ENCODE measurements at regions not wholly inside any gene's neighbourhood (a gene's known extent, or its start where the extent isn't known, plus 50 kb on each side); places are given as distances from the start of the nearest gene placed in this dataset.

DNA sequence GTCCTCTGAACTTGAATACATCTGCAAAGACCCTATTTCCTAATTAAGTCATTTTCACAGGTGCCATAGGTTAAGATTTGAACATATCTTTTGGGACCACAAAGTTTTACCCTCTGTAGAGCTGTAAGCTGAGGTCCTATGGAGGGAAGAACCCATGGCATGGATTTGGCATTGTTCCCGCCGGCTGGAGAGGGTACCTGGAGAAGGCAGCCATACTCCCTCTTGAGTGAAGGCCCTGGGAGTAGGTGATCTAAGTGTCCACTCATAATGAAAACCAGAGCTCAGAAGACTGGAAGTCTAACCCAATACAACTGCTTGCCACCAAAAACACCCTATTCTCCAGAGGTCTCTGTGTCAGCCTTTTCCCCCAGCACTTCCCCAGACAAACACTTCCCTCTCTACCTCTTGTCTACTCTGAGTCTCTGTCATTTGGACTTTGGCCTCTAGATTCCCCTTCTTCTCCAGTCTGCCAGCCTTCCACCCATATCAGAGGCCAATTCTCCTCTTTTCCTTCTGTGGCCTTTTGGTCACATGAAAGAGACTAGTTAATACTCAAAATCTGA is 363.9 kb downstream of the MAFB start:
- Histone ChIP-seq H3K9me1 (replicated peaks; ENCODE audit: control insufficient read depth, extremely low read depth, insufficient read depth, low read length) (no peaks in the 10 kb centered on the region), H2AFZ (ENCODE audit: low read depth, low read length) (no peak overlapping the region), H3K4me2 (ENCODE audit: insufficient read depth, low read length) (no peak overlapping the region), H3K27ac (ENCODE audit: insufficient read depth, low read depth, low read length) (no peak overlapping the region), H3K79me2 (ENCODE audit: control insufficient read depth, insufficient read depth, low read length) (no peaks in the 10 kb centered on the region), H3K4me3 (replicated peaks in 1 of 3; ENCODE audit: insufficient read depth in 1 of 3, low read depth in 1 of 3, low read length in 3 of 3) (no peak overlapping the region), H3K9me3 (replicated peaks; ENCODE audit: control insufficient read depth, insufficient read depth, low read length) (no peaks in the 10 kb centered on the region), H3K9ac (replicated peaks; ENCODE audit: extremely low read depth, insufficient read depth, low read length) (no peak overlapping the region), H3K27me3 (ENCODE audit: control insufficient read depth in 2 of 2, insufficient read depth in 2 of 2, low read length in 2 of 2) (no peaks in the 10 kb centered on the region), H3K4me1 (ENCODE audit: control insufficient read depth, extremely low read depth, insufficient read depth, low read length) (no peaks in the 10 kb centered on the region), H3K36me3 (ENCODE audit: control insufficient read depth in 2 of 2, extremely low read depth in 1 of 2, insufficient read depth in 2 of 2, low read length in 2 of 2) (no peaks in the 10 kb centered on the region), H4K20me1 (replicated peaks; ENCODE audit: control insufficient read depth, extremely low read depth, insufficient read depth, low read length) (no peaks in the 10 kb centered on the region)
- no TSS peak for BruUV-seq (replicated peaks)
- ChIA-PET POLR2A (no interaction called here), CTCF (no interaction called here)
- no peak for DNase-seq (ENCODE audit: low read depth, low spot score)
- dilution Hi-C loops (cut with MboI; ENCODE audit: extremely low pct_ligation_motif_present, low sequenced_read_pairs): no loop called here
- TF ChIP-seq EZH2 (IDR thresholded peaks at IDR 0.05; ENCODE audit: borderline replicate concordance, low read depth, low read length, severe bottlenecking): no peak
- no peak for TF ChIP-seq FOS (IDR thresholded peaks at IDR 0.05; ENCODE audit: borderline replicate concordance, insufficient read depth, low read length)
- no peak for TF ChIP-seq POLR2A (IDR thresholded peaks at IDR 0.05; ENCODE audit: low read depth, low read length)
- no peak for TF ChIP-seq JUN (IDR thresholded peaks at IDR 0.05; ENCODE audit: borderline replicate concordance, insufficient read depth, insufficient read length, low read depth)
- no peak for TF ChIP-seq MYC (IDR thresholded peaks at IDR 0.05; ENCODE audit: low read depth, low read length)
- TF ChIP-seq GATA2 (IDR thresholded peaks at IDR 0.05; ENCODE audit: insufficient read depth, insufficient read length, low read depth, low read length): no peak
- no peak for TF ChIP-seq CTCF (IDR thresholded peaks at IDR 0.05; ENCODE audit: extremely low read depth in 1 of 2, insufficient read depth in 1 of 2, low read depth in 1 of 2, low read length in 2 of 2)
- TF ChIP-seq MAX (IDR thresholded peaks at IDR 0.05; ENCODE audit: insufficient read depth, insufficient read length): no peak
- no peak for FAIRE-seq
- intact Hi-C loops (cut with micrococcal nuclease): no loop called here
